AG04450 (cell line): ENCODE measurements at regions not wholly inside any gene's neighbourhood (a gene's known extent, or its start where the extent isn't known, plus 50 kb on each side); places are given as distances from the start of the nearest gene placed in this dataset.

Experiments
- CTCF ChIA-PET: fragments of 300-600, 350-600 bp; formaldehyde crosslinking; extraction: SDS; loops from one replicate; lab custom pipeline; 2022; ENCODE audit warnings: antibody characterized with exemption, inconsistent platforms; lab: Charles Lee
- POLR2A ChIA-PET: fragments of 350-600 bp; formaldehyde crosslinking; extraction: SDS; loops from one replicate; lab custom pipeline; 2021; ENCODE audit warnings: antibody characterized with exemption, inconsistent platforms; lab: Yijun Ruan, JAX
- DNase-seq: peaks from one replicate; pipeline ENCODE4 v3.0.0-alpha.2; 2011; ENCODE audit warnings: low read depth, low spot score
- H3K27ac ChIP-seq: one replicate; pipeline ENCODE4 v1.5.1; 2012; ENCODE audit warnings: low read depth, low read length, control low read depth
- H3K27me3 ChIP-seq: one replicate; pipeline ENCODE4 v1.6.0; 2012; ENCODE audit warnings: low read length; ENCODE audit not compliant: control insufficient read depth, insufficient read depth
- H3K4me3 ChIP-seq: 2 replicates; pipeline ENCODE4 v1.5.1; 2011; ENCODE audit warnings: mild to moderate bottlenecking, low read depth, low read length, control low read depth
- H3K9me3 ChIP-seq: 2 replicates; pipeline ENCODE4 v1.5.1; 2012; ENCODE audit warnings: low read length; ENCODE audit not compliant: control insufficient read depth, insufficient read depth
- TF ChIP-seq, protein P1 (sequence below): IDR thresholded peaks from 2 replicates; pipeline ENCODE4 v1.5.1; 2011; ENCODE audit warnings: low read depth, low read length, control low read depth, inconsistent platforms

GRCh38 chr5:174288439-174288838 lies 242.9 kb downstream of the NSG2 start:
- ChIA-PET CTCF (interaction anchor here (0.6 kb wide), 1 partner anchor 434 kb away, joined by 3 read pairs; no protein-coding TSS in a partner anchor), POLR2A (no interaction called here)
- Histone ChIP-seq H3K9me3 (no peaks in the 10 kb centered on the region), H3K27ac (no peak overlapping the region), H3K4me3 (no peak overlapping the region), H3K27me3 (no peaks in the 10 kb centered on the region)
- TF ChIP-seq, protein P1, sequence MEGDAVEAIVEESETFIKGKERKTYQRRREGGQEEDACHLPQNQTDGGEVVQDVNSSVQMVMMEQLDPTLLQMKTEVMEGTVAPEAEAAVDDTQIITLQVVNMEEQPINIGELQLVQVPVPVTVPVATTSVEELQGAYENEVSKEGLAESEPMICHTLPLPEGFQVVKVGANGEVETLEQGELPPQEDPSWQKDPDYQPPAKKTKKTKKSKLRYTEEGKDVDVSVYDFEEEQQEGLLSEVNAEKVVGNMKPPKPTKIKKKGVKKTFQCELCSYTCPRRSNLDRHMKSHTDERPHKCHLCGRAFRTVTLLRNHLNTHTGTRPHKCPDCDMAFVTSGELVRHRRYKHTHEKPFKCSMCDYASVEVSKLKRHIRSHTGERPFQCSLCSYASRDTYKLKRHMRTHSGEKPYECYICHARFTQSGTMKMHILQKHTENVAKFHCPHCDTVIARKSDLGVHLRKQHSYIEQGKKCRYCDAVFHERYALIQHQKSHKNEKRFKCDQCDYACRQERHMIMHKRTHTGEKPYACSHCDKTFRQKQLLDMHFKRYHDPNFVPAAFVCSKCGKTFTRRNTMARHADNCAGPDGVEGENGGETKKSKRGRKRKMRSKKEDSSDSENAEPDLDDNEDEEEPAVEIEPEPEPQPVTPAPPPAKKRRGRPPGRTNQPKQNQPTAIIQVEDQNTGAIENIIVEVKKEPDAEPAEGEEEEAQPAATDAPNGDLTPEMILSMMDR = no peak
- no peak for DNase-seq

GRCh38 chr5:174291162-174291561 lies 245.7 kb downstream of the NSG2 start:
- DNase-seq = no peak
- CTCF ChIA-PET = no interaction called here

GRCh38 chr5:174292348-174292747 lies 246.8 kb downstream of the NSG2 start:
- H3K4me3 ChIP-seq = no peak overlapping the region
- H3K9me3 ChIP-seq = no peaks in the 10 kb centered on the region
- ChIA-PET POLR2A (no interaction called here), CTCF (no interaction called here)
- no peak for DNase-seq
- TF ChIP-seq, protein P1 = no peak
- H3K27ac ChIP-seq = no peak overlapping the region
- no peaks in the 10 kb centered on the region for H3K27me3 ChIP-seq

More at GRCh38 chr5:174291162-174291561, 245.7 kb downstream of the NSG2 start:
- Histone ChIP-seq H3K27me3 (no peaks in the 10 kb centered on the region), H3K9me3 (no peaks in the 10 kb centered on the region), H3K27ac (no peak overlapping the region), H3K4me3 (no peak overlapping the region)
- TF ChIP-seq, protein P1 = no peak
- POLR2A ChIA-PET = no interaction called here

DNA sequence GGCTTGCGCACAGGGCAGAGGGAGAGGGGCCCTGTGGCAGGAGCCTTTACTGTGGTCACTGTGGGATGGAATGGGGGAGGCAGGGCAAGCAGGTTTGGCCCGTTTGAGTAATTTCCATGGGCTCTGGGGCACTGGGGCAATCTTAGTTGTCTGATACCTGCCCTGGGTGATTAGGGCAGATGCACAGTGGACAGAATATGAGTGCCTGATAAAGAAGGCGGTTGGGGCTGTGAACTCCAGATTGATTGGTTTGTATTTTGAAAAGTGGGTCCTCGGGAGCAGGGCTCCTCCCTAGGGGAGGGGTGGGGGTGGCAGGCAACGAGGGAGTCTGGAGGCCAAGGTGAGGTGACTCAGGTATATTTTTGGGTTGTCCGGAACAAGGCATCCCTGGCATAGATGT lies 247.5 kb downstream of the NSG2 start:
- DNase-seq = no peak
- TF ChIP-seq, protein P1 = no peak
- no peaks in the 10 kb centered on the region for H3K27me3 ChIP-seq
- H3K27ac ChIP-seq = no peak overlapping the region
- no peak overlapping the region for H3K4me3 ChIP-seq
- no peaks in the 10 kb centered on the region for H3K9me3 ChIP-seq
- ChIA-PET CTCF (no interaction called here), POLR2A (no interaction called here)

GRCh38 chr5:174293481-174293880 lies 248.0 kb downstream of the NSG2 start:
- Histone ChIP-seq H3K9me3 (no peaks in the 10 kb centered on the region), H3K4me3 (no peak overlapping the region), H3K27me3 (no peaks in the 10 kb centered on the region), H3K27ac (no peak overlapping the region)
- POLR2A ChIA-PET = no interaction called here
- TF ChIP-seq, protein P1 = no peak
- CTCF ChIA-PET = no interaction called here
- no peak for DNase-seq
